ENCODE measurements at regions not wholly inside any gene's neighbourhood (a gene's known extent, or its start where the extent isn't known, plus 50 kb on each side); places are given as distances from the start of the nearest gene placed in this dataset.

- TF ChIP-seq, protein P1, sequence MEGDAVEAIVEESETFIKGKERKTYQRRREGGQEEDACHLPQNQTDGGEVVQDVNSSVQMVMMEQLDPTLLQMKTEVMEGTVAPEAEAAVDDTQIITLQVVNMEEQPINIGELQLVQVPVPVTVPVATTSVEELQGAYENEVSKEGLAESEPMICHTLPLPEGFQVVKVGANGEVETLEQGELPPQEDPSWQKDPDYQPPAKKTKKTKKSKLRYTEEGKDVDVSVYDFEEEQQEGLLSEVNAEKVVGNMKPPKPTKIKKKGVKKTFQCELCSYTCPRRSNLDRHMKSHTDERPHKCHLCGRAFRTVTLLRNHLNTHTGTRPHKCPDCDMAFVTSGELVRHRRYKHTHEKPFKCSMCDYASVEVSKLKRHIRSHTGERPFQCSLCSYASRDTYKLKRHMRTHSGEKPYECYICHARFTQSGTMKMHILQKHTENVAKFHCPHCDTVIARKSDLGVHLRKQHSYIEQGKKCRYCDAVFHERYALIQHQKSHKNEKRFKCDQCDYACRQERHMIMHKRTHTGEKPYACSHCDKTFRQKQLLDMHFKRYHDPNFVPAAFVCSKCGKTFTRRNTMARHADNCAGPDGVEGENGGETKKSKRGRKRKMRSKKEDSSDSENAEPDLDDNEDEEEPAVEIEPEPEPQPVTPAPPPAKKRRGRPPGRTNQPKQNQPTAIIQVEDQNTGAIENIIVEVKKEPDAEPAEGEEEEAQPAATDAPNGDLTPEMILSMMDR (conservative IDR thresholded peaks at IDR 0.05; ENCODE audit: low read depth, low read length): no peak
- TF ChIP-seq POLR2A (IDR thresholded peaks at IDR 0.05; ENCODE audit: low read depth, low read length) (no peak), RFX5 (IDR thresholded peaks at IDR 0.05; ENCODE audit: low read depth, low read length) (no peak)
- TF ChIP-seq, protein P2, sequence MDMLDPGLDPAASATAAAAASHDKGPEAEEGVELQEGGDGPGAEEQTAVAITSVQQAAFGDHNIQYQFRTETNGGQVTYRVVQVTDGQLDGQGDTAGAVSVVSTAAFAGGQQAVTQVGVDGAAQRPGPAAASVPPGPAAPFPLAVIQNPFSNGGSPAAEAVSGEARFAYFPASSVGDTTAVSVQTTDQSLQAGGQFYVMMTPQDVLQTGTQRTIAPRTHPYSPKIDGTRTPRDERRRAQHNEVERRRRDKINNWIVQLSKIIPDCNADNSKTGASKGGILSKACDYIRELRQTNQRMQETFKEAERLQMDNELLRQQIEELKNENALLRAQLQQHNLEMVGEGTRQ (IDR thresholded peaks at IDR 0.05; ENCODE audit: low read depth, low read length): no peak
These were observed 353.3 kb downstream of the SIPA1L2 start for GRCh38 chr1:232276651-232277050.

Measured in IMR-90 (cell line).